ENCODE measurements at regions not wholly inside any gene's neighbourhood (a gene's known extent, or its start where the extent isn't known, plus 50 kb on each side); places are given as distances from the start of the nearest gene placed in this dataset.
"Not testable (repeated sequence)": the region's sequence is repeated elsewhere in the genome, so short reads cannot be mapped to it uniquely, and the experiment has no call there.

DNA sequence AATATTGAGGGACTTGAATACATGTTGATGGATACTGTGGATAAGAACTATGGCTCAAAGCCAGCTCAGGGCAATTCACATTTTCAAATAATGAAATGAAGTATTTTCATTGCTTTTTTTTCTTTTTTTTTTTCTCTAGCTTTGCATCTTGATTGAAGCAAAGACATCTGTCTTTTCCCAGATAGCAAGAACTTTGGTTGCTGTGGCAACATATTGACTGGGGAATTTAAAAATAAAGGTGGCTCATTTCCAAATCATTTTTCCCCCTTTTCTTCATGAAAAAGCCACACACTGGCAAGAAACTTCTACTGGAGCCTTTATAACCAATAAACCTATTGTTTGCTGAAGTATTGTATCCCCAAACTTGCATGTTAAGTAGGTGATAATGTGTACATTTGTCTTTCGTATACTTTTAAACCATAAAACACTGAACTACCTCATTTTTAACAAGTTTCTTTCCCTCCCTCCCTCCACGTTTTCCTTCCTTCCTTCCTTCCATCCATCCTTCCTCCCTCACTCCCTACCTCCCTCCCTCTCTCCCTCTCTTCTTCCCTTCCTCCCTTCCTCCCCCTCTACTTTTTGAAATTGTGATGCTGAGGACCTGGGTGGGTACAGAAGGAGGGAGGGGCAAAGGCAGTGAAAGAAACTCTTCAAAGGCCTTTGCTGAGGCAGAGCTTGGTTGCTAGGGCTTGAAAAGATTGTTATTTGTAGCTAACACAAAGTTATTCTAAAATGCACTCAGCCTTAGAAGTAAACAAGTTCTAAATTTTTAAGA, 343.5 kb upstream of the SPRY2 start:
- intact Hi-C loops (cut with DNase I) = no loop called here
- H3K27ac ChIP-seq = no peak overlapping the region
- TF ChIP-seq, protein P1, sequence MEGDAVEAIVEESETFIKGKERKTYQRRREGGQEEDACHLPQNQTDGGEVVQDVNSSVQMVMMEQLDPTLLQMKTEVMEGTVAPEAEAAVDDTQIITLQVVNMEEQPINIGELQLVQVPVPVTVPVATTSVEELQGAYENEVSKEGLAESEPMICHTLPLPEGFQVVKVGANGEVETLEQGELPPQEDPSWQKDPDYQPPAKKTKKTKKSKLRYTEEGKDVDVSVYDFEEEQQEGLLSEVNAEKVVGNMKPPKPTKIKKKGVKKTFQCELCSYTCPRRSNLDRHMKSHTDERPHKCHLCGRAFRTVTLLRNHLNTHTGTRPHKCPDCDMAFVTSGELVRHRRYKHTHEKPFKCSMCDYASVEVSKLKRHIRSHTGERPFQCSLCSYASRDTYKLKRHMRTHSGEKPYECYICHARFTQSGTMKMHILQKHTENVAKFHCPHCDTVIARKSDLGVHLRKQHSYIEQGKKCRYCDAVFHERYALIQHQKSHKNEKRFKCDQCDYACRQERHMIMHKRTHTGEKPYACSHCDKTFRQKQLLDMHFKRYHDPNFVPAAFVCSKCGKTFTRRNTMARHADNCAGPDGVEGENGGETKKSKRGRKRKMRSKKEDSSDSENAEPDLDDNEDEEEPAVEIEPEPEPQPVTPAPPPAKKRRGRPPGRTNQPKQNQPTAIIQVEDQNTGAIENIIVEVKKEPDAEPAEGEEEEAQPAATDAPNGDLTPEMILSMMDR (IDR thresholded peaks at IDR 0.05) = no peak
- H3K36me3 ChIP-seq = no peaks in the 10 kb centered on the region
- no peak for ATAC-seq
- H3K27me3 ChIP-seq = no peaks in the 10 kb centered on the region
- no peaks in the 10 kb centered on the region for H3K9me3 ChIP-seq
- H3K4me1 ChIP-seq = no peaks in the 10 kb centered on the region
- H3K4me3 ChIP-seq = no peak overlapping the region
- no peak for DNase-seq

DNA sequence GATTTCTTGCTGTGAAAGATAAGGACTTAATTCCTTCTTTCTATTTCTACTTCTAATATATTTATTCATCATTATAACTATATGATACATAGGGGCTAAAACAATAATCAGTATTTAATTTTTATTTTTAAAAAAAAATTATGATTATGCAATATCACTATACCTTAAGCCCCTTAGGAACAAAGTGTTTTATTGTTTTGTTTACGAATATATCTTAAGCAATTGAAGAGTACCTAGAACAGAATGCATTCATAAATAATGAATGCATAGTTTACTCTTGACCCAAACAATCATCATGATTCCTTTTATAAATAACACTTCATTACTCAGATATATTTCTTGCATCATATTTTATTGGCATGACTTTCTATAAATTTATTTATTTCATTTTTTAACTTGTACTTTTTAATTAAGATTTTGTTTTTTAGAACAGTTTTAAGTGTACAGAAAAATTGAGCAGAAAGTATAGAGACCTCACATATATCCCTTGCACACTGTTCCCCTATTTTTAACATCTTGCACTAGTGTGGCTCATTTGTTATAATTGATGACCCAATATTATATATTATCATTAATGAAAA, 339.9 kb upstream of the SPRY2 start:
- intact Hi-C loops (cut with DNase I) = no loop called here
- Histone ChIP-seq H3K4me3 (no peak overlapping the region), H3K9me3 (no peaks in the 10 kb centered on the region), H3K4me1 (no peaks in the 10 kb centered on the region), H3K36me3 (no peaks in the 10 kb centered on the region), H3K27ac (no peak overlapping the region), H3K27me3 (no peaks in the 10 kb centered on the region)
- TF ChIP-seq, protein P1 (IDR thresholded peaks at IDR 0.05) = no peak
- ATAC-seq = no peak
- DNase-seq = no peak

DNA sequence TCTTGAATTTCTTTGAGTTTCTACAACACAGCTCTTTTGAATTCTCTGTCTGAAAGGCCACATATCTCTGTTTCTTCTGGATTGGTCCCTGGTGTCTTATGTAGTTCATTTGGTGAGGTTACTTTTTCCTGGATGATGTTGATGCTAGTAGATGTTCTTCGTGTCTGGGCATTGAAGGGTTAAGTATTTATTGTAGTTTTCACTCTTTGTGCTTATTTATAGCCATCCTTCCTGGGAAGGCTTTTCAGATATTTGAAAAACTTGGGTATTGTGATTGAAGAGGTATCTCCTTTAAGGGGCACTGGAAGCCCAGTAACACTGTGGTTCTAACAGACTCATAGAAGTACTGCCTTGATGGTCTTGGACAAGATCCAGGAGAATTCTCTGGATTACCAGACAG, 338.5 kb upstream of the SPRY2 start:
- intact Hi-C loops (cut with DNase I) = no loop called here
- H3K4me1 ChIP-seq = no peaks in the 10 kb centered on the region
- H3K27me3 ChIP-seq = no peaks in the 10 kb centered on the region
- TF ChIP-seq, protein P1 (IDR thresholded peaks at IDR 0.05) = no peak
- H3K36me3 ChIP-seq = no peaks in the 10 kb centered on the region
- H3K9me3 ChIP-seq = no peaks in the 10 kb centered on the region
- DNase-seq (no peak), ATAC-seq (no peak)
- H3K27ac ChIP-seq = no peak overlapping the region
- no peak overlapping the region for H3K4me3 ChIP-seq

DNA sequence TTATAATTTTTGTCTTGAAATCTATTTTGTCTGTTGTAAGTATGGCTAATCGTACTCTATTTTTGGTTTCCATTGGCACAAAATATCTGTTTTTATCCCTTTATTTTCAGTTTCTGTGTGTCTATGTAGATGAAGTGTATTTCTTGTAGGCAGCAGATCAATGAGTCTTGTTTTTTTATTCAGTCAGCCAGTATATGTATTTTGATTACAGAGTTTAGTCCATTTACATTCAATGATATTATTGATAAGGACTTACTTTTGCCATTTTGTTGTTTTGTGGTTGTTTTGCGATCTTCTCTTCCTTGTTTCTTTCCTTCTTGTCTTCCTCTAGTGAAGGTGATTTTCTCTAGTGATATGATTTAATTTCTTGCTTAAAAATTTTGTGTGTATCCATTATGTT, 336.3 kb upstream of the SPRY2 start:
- Histone ChIP-seq H3K9me3 (no peaks in the 10 kb centered on the region), H3K27me3 (no peaks in the 10 kb centered on the region), H3K4me3 (no peak overlapping the region), H3K27ac (no peak overlapping the region), H3K4me1 (no peaks in the 10 kb centered on the region), H3K36me3 (no peaks in the 10 kb centered on the region)
- ATAC-seq (no peak), DNase-seq (no peak)
- TF ChIP-seq, protein P1 (IDR thresholded peaks at IDR 0.05) = no peak
- intact Hi-C loops (cut with DNase I) = no loop called here

DNA sequence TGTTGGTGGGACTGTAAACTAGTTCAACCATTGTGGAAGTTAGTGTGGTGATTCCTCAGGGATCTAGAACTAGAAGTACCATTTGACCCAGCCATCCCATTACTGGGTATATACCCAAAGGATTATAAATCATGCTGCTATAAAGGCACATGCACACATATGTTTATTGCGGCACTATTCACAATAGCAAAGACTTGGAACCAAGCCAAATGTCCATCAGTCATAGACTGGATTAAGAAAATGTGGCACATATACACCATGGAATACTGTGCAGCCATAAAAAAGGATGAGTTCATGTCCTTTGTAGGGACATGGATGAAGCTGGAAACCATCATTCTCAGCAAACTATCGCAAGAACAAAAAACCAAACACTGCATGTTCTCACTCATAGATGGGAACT, 334.5 kb upstream of the SPRY2 start:
- H3K27me3 ChIP-seq; intact Hi-C loops (cut with DNase I); H3K27ac ChIP-seq; H3K4me3 ChIP-seq; DNase-seq; H3K9me3 ChIP-seq; H3K4me1 ChIP-seq; H3K36me3 ChIP-seq; ATAC-seq: not testable (repeated sequence)

DNA sequence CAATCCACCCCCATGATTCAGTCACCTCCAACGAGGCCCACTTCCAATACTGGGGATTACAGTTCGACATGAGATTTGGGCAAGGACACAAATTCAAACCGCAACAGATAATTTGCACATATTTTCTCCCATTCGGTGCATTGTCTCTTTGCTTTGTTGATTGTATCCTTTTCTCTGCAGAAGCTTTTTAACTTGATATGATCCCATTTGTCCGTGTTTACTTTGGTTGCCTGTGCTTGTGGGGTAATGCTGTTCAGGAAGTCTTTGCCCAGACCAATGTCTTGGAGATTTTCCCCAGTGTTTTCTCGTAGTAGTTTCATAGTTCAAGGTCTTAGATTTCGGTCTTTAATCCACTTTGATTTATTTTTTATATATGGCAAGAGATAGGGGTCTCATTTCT, 330.8 kb upstream of the SPRY2 start:
- intact Hi-C loops (cut with DNase I) = no loop called here

More for the DNA sequence above, 330.8 kb upstream of the SPRY2 start:
- Histone ChIP-seq H3K4me1 (no peaks in the 10 kb centered on the region), H3K36me3 (no peaks in the 10 kb centered on the region), H3K27ac (no peak overlapping the region), H3K9me3 (no peaks in the 10 kb centered on the region), H3K4me3 (no peak overlapping the region), H3K27me3 (no peaks in the 10 kb centered on the region)
- ATAC-seq (no peak), DNase-seq (no peak)
- TF ChIP-seq, protein P1 (IDR thresholded peaks at IDR 0.05) = no peak
